ENCODE measurements at regions not wholly inside any gene's neighbourhood (a gene's known extent, or its start where the extent isn't known, plus 50 kb on each side); places are given as distances from the start of the nearest gene placed in this dataset.

- Histone ChIP-seq H3K9ac (no peak overlapping the region), H3K79me2 (ENCODE audit: insufficient read depth, low read depth) (no peaks in the 10 kb centered on the region), H4K20me1 (ENCODE audit: insufficient read depth) (no peaks in the 10 kb centered on the region), H3K4me1 (ENCODE audit: low read depth, poor library complexity, severe bottlenecking) (no peaks in the 10 kb centered on the region), H3K27me3 (ENCODE audit: insufficient read depth, low read depth) (no peaks in the 10 kb centered on the region), H3K36me3 (ENCODE audit: insufficient read depth) (no peaks in the 10 kb centered on the region), H3K4me3 (IDR thresholded peaks at IDR 0.05; ENCODE audit: insufficient read depth, low read depth, low read length) (no peak overlapping the region), H3K4me2 (no peak overlapping the region), H2AFZ (ENCODE audit: low read depth) (no peak overlapping the region), H3K27ac (no peak overlapping the region)
- no peak for TF ChIP-seq CTCF (conservative IDR thresholded peaks at IDR 0.05; ENCODE audit: low read depth, low read length)
These were observed 230.9 kb upstream of the RGPD4 start for GRCh38 chr2:107595749-107596148.

GRCh38 chr2:107597507-107597906, 229.2 kb upstream of the RGPD4 start:
- TF ChIP-seq CTCF (conservative IDR thresholded peaks at IDR 0.05; ENCODE audit: low read depth, low read length) = no peak
- Histone ChIP-seq H2AFZ (ENCODE audit: low read depth) (no peak overlapping the region), H3K4me2 (no peak overlapping the region), H3K4me1 (ENCODE audit: low read depth, poor library complexity, severe bottlenecking) (no peaks in the 10 kb centered on the region), H3K36me3 (ENCODE audit: insufficient read depth) (no peaks in the 10 kb centered on the region), H3K9ac (no peak overlapping the region), H3K27ac (no peak overlapping the region), H3K4me3 (IDR thresholded peaks at IDR 0.05; ENCODE audit: insufficient read depth, low read depth, low read length) (no peak overlapping the region), H3K27me3 (ENCODE audit: insufficient read depth, low read depth) (no peaks in the 10 kb centered on the region), H3K79me2 (ENCODE audit: insufficient read depth, low read depth) (no peaks in the 10 kb centered on the region), H4K20me1 (ENCODE audit: insufficient read depth) (no peaks in the 10 kb centered on the region)

GRCh38 chr2:107602801-107603200, 223.9 kb upstream of the RGPD4 start:
- TF ChIP-seq CTCF (conservative IDR thresholded peaks at IDR 0.05; ENCODE audit: low read depth, low read length) = no peak
- H3K36me3 ChIP-seq (ENCODE audit: insufficient read depth) = no peaks in the 10 kb centered on the region
- no peaks in the 10 kb centered on the region for H3K79me2 ChIP-seq (ENCODE audit: insufficient read depth, low read depth)

GRCh38 chr2:107607054-107607453, 219.6 kb upstream of the RGPD4 start:
- no peak overlapping the region for H2AFZ ChIP-seq (ENCODE audit: low read depth)
- H3K27ac ChIP-seq = no peak overlapping the region
- no peak overlapping the region for H3K9ac ChIP-seq
- no peak overlapping the region for H3K4me3 ChIP-seq (IDR thresholded peaks at IDR 0.05; ENCODE audit: insufficient read depth, low read depth, low read length)
- H3K79me2 ChIP-seq (ENCODE audit: insufficient read depth, low read depth) = no peaks in the 10 kb centered on the region
- TF ChIP-seq CTCF (conservative IDR thresholded peaks at IDR 0.05; ENCODE audit: low read depth, low read length) = no peak
- no peaks in the 10 kb centered on the region for H4K20me1 ChIP-seq (ENCODE audit: insufficient read depth)
- H3K4me2 ChIP-seq = no peak overlapping the region
- no peaks in the 10 kb centered on the region for H3K27me3 ChIP-seq (ENCODE audit: insufficient read depth, low read depth)
- no peaks in the 10 kb centered on the region for H3K36me3 ChIP-seq (ENCODE audit: insufficient read depth)
- no peaks in the 10 kb centered on the region for H3K4me1 ChIP-seq (ENCODE audit: low read depth, poor library complexity, severe bottlenecking)

More at GRCh38 chr2:107602801-107603200, 223.9 kb upstream of the RGPD4 start:
- no peak overlapping the region for H3K27ac ChIP-seq
- no peak overlapping the region for H3K4me3 ChIP-seq (IDR thresholded peaks at IDR 0.05; ENCODE audit: insufficient read depth, low read depth, low read length)
- H4K20me1 ChIP-seq (ENCODE audit: insufficient read depth) = no peaks in the 10 kb centered on the region
- no peak overlapping the region for H2AFZ ChIP-seq (ENCODE audit: low read depth)
- H3K27me3 ChIP-seq (ENCODE audit: insufficient read depth, low read depth) = no peaks in the 10 kb centered on the region
- H3K4me2 ChIP-seq = no peak overlapping the region
- no peaks in the 10 kb centered on the region for H3K4me1 ChIP-seq (ENCODE audit: low read depth, poor library complexity, severe bottlenecking)
- no peak overlapping the region for H3K9ac ChIP-seq
